ENCODE measurements at regions not wholly inside any gene's neighbourhood (a gene's known extent, or its start where the extent isn't known, plus 50 kb on each side); places are given as distances from the start of the nearest gene placed in this dataset.
"Not testable (repeated sequence)": the region's sequence is repeated elsewhere in the genome, so short reads cannot be mapped to it uniquely, and the experiment has no call there.

DNA sequence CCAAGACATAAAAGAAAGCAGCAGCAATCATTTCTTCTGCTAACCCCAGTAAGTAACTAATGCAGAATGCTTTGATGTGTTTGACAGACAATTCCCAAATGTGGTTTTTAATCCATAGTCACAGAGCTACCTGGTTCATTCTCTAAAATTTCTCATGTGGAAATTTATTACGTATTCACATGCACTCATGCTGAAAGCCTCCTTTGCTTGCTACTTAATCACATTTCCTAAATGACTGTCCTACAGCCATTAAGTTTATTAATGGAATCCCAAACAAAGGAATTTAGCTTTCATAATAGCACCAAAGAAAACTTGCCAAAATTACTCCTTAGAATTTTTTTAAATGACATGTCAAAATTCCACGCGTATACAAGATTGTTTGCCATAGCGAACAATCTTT is 68.6 kb upstream of the MCHR2 start:
- no peaks in the 10 kb centered on the region for H3K9me3 ChIP-seq
- Mint-ChIP-seq H3K36me3 (ENCODE audit: insufficient read depth, unreplicated experiment) (no peaks in the 10 kb centered on the region), H3K4me1 (ENCODE audit: low read depth, unreplicated experiment) (no peaks in the 10 kb centered on the region), H3K27ac (ENCODE audit: unreplicated experiment) (no peak overlapping the region), H3K4me3 (ENCODE audit: unreplicated experiment) (no peak overlapping the region), H3K9me3 (ENCODE audit: unreplicated experiment) (peaks cover 5% of the 10 kb centered on the region), H3K27me3 (ENCODE audit: insufficient read depth, unreplicated experiment) (peaks cover 7% of the 10 kb centered on the region)
- no peaks in the 10 kb centered on the region for H3K36me3 ChIP-seq (ENCODE audit: control insufficient read depth, insufficient read depth, low read length)
- no peak overlapping the region for H3K4me3 ChIP-seq (ENCODE audit: low read depth, low read length)
- POLR2A ChIA-PET = no interaction called here
- TF ChIP-seq, protein P1, sequence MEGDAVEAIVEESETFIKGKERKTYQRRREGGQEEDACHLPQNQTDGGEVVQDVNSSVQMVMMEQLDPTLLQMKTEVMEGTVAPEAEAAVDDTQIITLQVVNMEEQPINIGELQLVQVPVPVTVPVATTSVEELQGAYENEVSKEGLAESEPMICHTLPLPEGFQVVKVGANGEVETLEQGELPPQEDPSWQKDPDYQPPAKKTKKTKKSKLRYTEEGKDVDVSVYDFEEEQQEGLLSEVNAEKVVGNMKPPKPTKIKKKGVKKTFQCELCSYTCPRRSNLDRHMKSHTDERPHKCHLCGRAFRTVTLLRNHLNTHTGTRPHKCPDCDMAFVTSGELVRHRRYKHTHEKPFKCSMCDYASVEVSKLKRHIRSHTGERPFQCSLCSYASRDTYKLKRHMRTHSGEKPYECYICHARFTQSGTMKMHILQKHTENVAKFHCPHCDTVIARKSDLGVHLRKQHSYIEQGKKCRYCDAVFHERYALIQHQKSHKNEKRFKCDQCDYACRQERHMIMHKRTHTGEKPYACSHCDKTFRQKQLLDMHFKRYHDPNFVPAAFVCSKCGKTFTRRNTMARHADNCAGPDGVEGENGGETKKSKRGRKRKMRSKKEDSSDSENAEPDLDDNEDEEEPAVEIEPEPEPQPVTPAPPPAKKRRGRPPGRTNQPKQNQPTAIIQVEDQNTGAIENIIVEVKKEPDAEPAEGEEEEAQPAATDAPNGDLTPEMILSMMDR (IDR thresholded peaks at IDR 0.05; ENCODE audit: insufficient read depth in 1 of 2, low read depth in 1 of 2, low read length in 1 of 2, severe bottlenecking in 1 of 2, unreplicated experiment in 1 of 2) = no peak
- DNase-seq = no peak
- no TSS peak for BruUV-seq (replicated peaks)
- intact Hi-C loops (cut with micrococcal nuclease; ENCODE audit: unreplicated experiment) = no loop called here
- CTCF ChIA-PET = no interaction called here
- no peaks in the 10 kb centered on the region for H3K4me1 ChIP-seq
- no peaks in the 10 kb centered on the region; the same call in 1 of the 2 replicates for H3K27me3 ChIP-seq (replicated peaks; ENCODE audit: control insufficient read depth, insufficient read depth, low read length)

DNA sequence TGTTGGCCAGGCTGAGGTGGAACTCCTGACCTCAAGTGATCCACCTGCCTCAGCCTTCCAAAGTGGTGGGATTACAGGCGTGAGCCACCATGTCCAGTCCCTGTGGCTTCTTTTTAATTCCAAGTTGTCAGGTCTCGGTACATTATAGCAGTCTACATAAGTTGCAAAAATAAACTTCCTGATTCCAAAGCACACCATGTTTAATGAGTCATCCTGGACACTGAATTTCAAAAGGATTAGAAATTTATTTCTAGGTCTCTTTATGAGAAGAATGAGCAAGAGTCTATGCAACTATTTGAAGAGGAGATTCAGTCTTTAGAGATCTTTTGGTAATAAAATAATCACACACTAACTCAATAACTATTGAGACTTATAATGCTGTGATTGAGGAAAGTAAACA is 63.9 kb upstream of the MCHR2 start:
- no peaks in the 10 kb centered on the region for H3K36me3 ChIP-seq (ENCODE audit: control insufficient read depth, insufficient read depth, low read length)
- TF ChIP-seq, protein P1 (IDR thresholded peaks at IDR 0.05; ENCODE audit: insufficient read depth in 1 of 2, low read depth in 1 of 2, low read length in 1 of 2, severe bottlenecking in 1 of 2, unreplicated experiment in 1 of 2) = no peak
- no peaks in the 10 kb centered on the region; the same call in 1 of the 2 replicates for H3K27me3 ChIP-seq (replicated peaks; ENCODE audit: control insufficient read depth, insufficient read depth, low read length)
- BruUV-seq (replicated peaks) = no TSS peak
- Mint-ChIP-seq H3K9me3 (ENCODE audit: unreplicated experiment) (no peaks in the 10 kb centered on the region), H3K4me3 (ENCODE audit: unreplicated experiment) (no peak overlapping the region), H3K4me1 (ENCODE audit: low read depth, unreplicated experiment) (no peaks in the 10 kb centered on the region), H3K27ac (ENCODE audit: unreplicated experiment) (no peak overlapping the region), H3K27me3 (ENCODE audit: insufficient read depth, unreplicated experiment) (peaks cover 6% of the 10 kb centered on the region), H3K36me3 (ENCODE audit: insufficient read depth, unreplicated experiment) (no peaks in the 10 kb centered on the region)
- ChIA-PET CTCF (no interaction called here), POLR2A (no interaction called here)
- H3K4me3 ChIP-seq (ENCODE audit: low read depth, low read length) = no peak overlapping the region
- no peak for DNase-seq
- intact Hi-C loops (cut with micrococcal nuclease; ENCODE audit: unreplicated experiment) = no loop called here
- no peaks in the 10 kb centered on the region for H3K4me1 ChIP-seq
- H3K9me3 ChIP-seq = no peaks in the 10 kb centered on the region

DNA sequence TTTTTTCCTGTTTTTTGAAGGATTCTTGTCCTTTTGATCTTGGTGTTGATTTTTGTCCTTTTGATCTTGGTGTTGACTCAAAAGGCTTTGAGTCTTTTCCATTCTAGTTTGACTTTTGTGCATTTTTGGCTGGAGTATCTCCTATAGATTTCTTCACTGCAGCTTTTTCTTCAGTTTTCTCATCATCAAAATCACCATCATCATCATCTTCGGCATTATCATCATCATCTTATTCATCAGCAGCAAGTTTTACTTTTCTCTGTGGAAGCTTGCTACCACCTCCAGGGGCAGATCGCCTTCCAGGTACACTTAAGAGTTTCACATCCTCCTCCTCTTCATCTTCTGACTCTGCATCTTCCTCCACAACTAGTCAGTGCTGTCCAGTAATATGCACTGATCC is 56.5 kb upstream of the MCHR2 start:
- Mint-ChIP-seq H3K27ac (ENCODE audit: unreplicated experiment) (no peak overlapping the region), H3K9me3 (ENCODE audit: unreplicated experiment) (no peaks in the 10 kb centered on the region), H3K36me3 (ENCODE audit: insufficient read depth, unreplicated experiment) (no peaks in the 10 kb centered on the region), H3K27me3 (ENCODE audit: insufficient read depth, unreplicated experiment) (no peaks in the 10 kb centered on the region), H3K4me1 (ENCODE audit: low read depth, unreplicated experiment) (no peaks in the 10 kb centered on the region), H3K4me3 (ENCODE audit: unreplicated experiment) (no peak overlapping the region)
- Histone ChIP-seq H3K36me3 (ENCODE audit: control insufficient read depth, insufficient read depth, low read length) (no peaks in the 10 kb centered on the region), H3K4me3 (ENCODE audit: low read depth, low read length) (no peak overlapping the region), H3K9me3 (no peaks in the 10 kb centered on the region), H3K4me1 (no peaks in the 10 kb centered on the region), H3K27me3 (replicated peaks; ENCODE audit: control insufficient read depth, insufficient read depth, low read length) (no peaks in the 10 kb centered on the region)
- no TSS peak for BruUV-seq (replicated peaks)
- TF ChIP-seq, protein P1 (IDR thresholded peaks at IDR 0.05; ENCODE audit: insufficient read depth in 1 of 2, low read depth in 1 of 2, low read length in 1 of 2, severe bottlenecking in 1 of 2, unreplicated experiment in 1 of 2) = no peak
- intact Hi-C loops (cut with micrococcal nuclease; ENCODE audit: unreplicated experiment) = no loop called here
- ChIA-PET POLR2A (no interaction called here), CTCF (interaction anchor here (0.6 kb wide), 1 partner anchor 448 kb away, joined by 8 read pairs; no protein-coding TSS in a partner anchor)
- no peak for DNase-seq

DNA sequence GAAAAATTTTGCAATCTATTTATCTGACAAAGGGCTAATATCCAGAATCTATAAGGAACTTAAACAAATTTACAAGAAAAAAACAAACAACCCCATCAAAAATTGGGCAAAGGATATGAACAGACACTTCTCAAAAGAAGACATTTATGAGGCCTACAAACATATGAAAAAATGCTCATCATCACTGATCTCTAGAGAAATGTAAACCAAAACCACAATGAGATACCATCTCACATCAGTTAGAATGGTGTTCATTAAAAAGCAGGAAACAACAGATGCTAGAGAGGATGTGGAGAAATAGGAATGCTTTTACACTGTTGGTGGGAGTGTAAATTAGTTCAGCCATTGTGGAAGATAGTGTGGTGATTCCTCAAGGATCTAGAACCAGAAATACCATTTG is 49.9 kb upstream of the MCHR2 start:
- BruUV-seq (replicated peaks); H3K27me3 ChIP-seq (replicated peaks; ENCODE audit: control insufficient read depth, insufficient read depth, low read length); H3K4me3 Mint-ChIP-seq (ENCODE audit: unreplicated experiment); H3K4me1 Mint-ChIP-seq (ENCODE audit: low read depth, unreplicated experiment); H3K27me3 Mint-ChIP-seq (ENCODE audit: insufficient read depth, unreplicated experiment); H3K9me3 ChIP-seq; H3K4me1 ChIP-seq; POLR2A ChIA-PET; CTCF ChIA-PET; H3K27ac Mint-ChIP-seq (ENCODE audit: unreplicated experiment); DNase-seq; H3K36me3 ChIP-seq (ENCODE audit: control insufficient read depth, insufficient read depth, low read length); H3K36me3 Mint-ChIP-seq (ENCODE audit: insufficient read depth, unreplicated experiment); H3K4me3 ChIP-seq (ENCODE audit: low read depth, low read length); intact Hi-C loops (cut with micrococcal nuclease; ENCODE audit: unreplicated experiment): not testable (repeated sequence)
- H3K9me3 Mint-ChIP-seq (ENCODE audit: unreplicated experiment) = peaks cover 29% of the 10 kb centered on the region
